MM.1S (cell line): ENCODE measurements at regions not wholly inside any gene's neighbourhood (a gene's known extent, or its start where the extent isn't known, plus 50 kb on each side); places are given as distances from the start of the nearest gene placed in this dataset.

Experiments
- CTCF ChIP-seq: fragments of 300-600 bp; sonication (generic); IDR thresholded peaks from 2 replicates; pipeline ENCODE4 v1.5.1; 2016; ENCODE audit warnings: antibody characterized with exemption, low read length, mixed read lengths
- EZH2 ChIP-seq: fragments of 300-600 bp; sonication (generic); optimal IDR thresholded peaks from 2 replicates; pipeline ENCODE3; 2017; ENCODE audit warnings: low read depth, mild to moderate bottlenecking, antibody characterized with exemption, low read length, mixed read lengths
- EZH2phosphoT487 ChIP-seq: fragments of 300-600 bp; sonication (generic); IDR thresholded peaks from 2 replicates; pipeline ENCODE4 v1.6.1; 2018; ENCODE audit warnings: antibody characterized with exemption, low read length

GRCh38 chr16:55179411-55179810, 144.6 kb upstream of the IRX6 start:
- TF ChIP-seq CTCF (no peak), EZH2 (no peak), EZH2phosphoT487 (no peak)
